ENCODE measurements at regions not wholly inside any gene's neighbourhood (a gene's known extent, or its start where the extent isn't known, plus 50 kb on each side); places are given as distances from the start of the nearest gene placed in this dataset.
"Not testable (repeated sequence)": the region's sequence is repeated elsewhere in the genome, so short reads cannot be mapped to it uniquely, and the experiment has no call there.

DNA sequence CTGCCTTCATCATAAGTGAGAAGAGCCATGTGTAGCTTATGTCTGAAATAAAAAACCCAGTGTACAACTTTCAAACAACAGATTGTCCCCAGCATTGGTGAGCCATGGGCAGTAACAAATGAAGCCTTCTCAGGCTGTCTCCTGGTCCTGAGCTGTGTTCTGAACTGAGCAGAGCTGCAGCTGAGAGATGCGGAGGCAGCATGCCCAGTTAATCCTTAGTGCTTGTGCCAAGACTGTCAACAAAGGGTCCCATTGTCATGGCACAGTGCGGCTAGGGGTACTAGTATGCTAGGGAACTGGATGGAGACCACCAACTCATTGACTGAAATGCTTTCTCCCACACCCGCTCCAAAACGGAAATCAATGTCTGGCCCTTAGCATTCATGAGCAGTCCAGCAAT, 154.3 kb downstream of the RMST start:
- no peak overlapping the region for H3K4me3 Mint-ChIP-seq
- H3K4me1 Mint-ChIP-seq, result no peaks in the 10 kb centered on the region
- H3K27ac Mint-ChIP-seq, result no peak overlapping the region
- no peaks in the 10 kb centered on the region for H3K27me3 Mint-ChIP-seq
- H3K36me3 Mint-ChIP-seq, result no peaks in the 10 kb centered on the region
- peaks cover 23% of the 10 kb centered on the region for H3K9me3 Mint-ChIP-seq

DNA sequence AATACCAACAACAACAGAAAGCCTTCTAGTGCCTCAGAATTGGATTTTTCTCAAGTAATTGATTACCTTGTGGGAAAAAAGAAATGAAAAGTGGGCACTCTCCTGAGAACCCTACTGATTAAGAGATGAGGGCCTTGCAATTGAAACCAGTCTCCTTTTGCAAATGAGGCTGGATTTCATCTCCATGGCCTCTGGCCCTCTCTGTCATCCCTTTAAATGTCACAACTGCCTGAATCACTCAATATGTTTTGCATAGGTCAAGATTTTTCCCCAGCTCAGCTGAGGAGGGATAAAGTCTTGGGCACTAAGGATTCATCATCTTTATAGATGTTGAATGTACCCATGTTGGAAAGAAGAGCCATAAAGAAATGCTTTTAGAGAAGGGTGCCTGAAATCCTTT, 166.4 kb downstream of the RMST start:
- H3K36me3 Mint-ChIP-seq, result no peaks in the 10 kb centered on the region

DNA sequence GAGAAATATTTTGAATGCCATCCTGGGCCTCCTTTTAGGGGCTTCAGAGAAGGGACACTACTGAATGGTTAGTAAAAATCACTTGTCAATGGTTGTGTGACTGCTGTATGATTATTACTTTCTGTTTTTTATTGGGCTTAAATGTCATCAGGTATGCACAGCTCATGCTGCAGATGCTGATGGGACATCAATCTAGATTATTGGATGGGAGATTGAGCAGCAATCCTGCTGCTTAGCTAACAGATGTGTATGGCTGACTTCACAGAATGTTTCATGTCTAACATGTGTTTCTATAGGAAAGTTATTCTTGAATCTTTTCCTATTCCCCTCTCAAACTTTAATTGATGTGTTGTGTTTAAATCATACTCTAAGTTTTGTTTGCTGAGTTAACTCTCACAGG, 166.8 kb downstream of the RMST start:
- Mint-ChIP-seq H3K4me1 (no peaks in the 10 kb centered on the region), H3K9me3 (no peaks in the 10 kb centered on the region), H3K27ac (no peak overlapping the region)

More for the DNA sequence above, 166.4 kb downstream of the RMST start:
- H3K9me3 Mint-ChIP-seq, result no peaks in the 10 kb centered on the region
- no peaks in the 10 kb centered on the region for H3K27me3 Mint-ChIP-seq
- H3K4me1 Mint-ChIP-seq, result no peaks in the 10 kb centered on the region
- H3K4me3 Mint-ChIP-seq, result no peak overlapping the region
- H3K27ac Mint-ChIP-seq, result no peak overlapping the region

DNA sequence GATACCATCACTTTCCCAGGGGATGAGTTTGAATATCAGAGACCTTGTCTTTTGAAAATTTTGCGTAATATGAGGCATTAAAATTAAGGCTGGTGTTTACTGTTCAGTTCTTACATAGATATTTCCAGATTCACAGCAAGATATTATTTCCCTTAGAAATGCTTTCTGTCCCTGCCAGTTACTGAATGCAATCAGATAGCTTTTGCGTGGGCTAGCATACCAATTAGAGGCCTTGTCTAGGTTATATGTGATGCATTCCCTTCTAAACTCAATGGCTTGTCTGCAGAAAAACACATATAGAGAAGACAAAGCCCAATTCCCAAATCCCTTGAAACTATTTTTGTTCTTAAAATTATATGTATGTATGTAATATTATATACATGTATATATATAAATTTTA, 167.8 kb downstream of the RMST start:
- Mint-ChIP-seq H3K4me3 (no peak overlapping the region), H3K4me1 (no peaks in the 10 kb centered on the region), H3K27me3 (no peaks in the 10 kb centered on the region), H3K36me3 (no peaks in the 10 kb centered on the region), H3K27ac (no peak overlapping the region), H3K9me3 (no peaks in the 10 kb centered on the region)

More for the DNA sequence above, 166.8 kb downstream of the RMST start:
- Mint-ChIP-seq H3K27me3 (no peaks in the 10 kb centered on the region), H3K36me3 (no peaks in the 10 kb centered on the region), H3K4me3 (no peak overlapping the region)

DNA sequence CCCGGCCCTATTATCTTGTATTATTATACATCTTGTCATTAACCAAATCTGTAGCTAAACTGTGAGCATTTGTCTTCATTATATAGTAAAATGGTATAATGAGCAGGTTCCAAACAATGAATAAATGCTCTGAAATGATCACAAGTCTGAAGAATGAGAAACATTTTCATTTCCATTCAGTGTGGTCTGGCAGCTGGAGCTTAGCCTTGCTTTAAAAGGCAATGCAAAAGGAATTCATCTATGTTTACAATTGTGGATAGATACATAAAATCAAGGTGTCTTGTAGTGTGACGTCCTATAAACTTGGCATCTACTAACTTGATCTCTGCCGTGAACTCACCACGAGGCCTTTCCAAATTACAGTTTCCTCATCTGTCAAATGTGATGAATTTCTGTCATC, 168.3 kb downstream of the RMST start:
- Mint-ChIP-seq H3K9me3 (no peaks in the 10 kb centered on the region), H3K4me3 (no peak overlapping the region), H3K27ac (no peak overlapping the region), H3K27me3 (no peaks in the 10 kb centered on the region), H3K4me1 (no peaks in the 10 kb centered on the region), H3K36me3 (no peaks in the 10 kb centered on the region)

DNA sequence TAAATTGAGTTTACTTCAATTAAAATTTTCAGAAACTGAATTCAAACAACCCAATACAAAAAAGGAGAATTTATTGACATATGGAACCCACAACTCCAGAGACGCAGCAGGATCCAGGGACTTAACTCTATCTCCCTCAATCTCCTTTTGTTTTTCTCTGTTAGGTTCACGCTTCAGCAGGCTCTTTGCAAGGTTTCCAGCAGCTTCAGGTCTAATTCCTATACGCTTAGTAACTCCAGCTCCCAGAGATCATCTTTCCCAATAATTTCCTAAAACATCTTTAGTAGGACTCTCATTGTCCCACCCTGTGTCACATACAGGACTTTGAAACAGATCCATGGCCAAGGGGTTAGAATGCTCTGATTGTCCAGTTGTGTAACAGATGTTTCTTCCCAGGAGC, 175.2 kb downstream of the RMST start:
- Mint-ChIP-seq H3K36me3 (no peaks in the 10 kb centered on the region), H3K4me1 (no peaks in the 10 kb centered on the region), H3K27ac (no peak overlapping the region), H3K9me3 (peaks cover 6% of the 10 kb centered on the region), H3K4me3 (no peak overlapping the region), H3K27me3 (no peaks in the 10 kb centered on the region)

DNA sequence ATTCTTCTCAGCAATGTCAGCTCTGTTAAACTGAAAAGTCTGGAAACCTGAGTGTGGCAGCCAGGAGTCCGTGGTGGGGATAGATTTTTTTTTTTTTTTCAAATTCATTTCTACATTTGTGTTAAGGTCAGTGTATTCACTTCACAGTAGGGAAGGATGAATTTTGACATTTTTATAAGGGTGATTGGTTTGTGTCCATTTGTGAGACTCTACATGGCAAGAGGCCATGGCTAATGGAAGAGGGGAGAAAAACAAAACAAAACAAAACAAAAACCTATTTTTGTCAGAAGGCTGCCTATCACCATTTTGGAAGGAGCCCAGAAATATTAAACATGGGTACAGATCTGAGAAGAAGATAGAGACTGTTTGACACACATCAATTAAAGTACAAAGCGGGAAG, 176.1 kb downstream of the RMST start:
- H3K4me3 Mint-ChIP-seq, result no peak overlapping the region
- H3K4me1 Mint-ChIP-seq, result no peaks in the 10 kb centered on the region
- no peak overlapping the region for H3K27ac Mint-ChIP-seq
- H3K36me3 Mint-ChIP-seq, result no peaks in the 10 kb centered on the region
- no peaks in the 10 kb centered on the region for H3K27me3 Mint-ChIP-seq
- peaks cover 6% of the 10 kb centered on the region for H3K9me3 Mint-ChIP-seq

DNA sequence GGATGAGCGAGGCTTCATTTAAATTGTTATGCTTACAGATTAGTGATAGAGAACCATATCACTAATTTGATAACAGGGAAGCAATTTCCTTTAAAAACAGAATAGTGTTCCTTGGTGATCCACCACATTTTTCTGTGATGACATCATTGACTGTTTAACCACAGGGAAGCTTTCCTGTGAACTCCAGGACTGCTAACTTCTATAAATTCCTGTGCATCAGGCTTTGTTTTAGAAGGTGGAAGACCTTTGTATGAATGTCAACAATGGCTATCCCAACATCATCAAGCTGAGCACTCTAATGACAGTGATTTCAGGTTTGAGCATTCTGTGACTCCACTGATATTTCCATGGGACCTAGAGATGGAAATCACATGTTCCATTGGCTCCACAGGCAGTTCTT, 177.1 kb downstream of the RMST start:
- Mint-ChIP-seq H3K4me3 (no peak overlapping the region), H3K4me1 (no peaks in the 10 kb centered on the region), H3K27me3 (no peaks in the 10 kb centered on the region), H3K27ac (no peak overlapping the region), H3K9me3 (peaks cover 6% of the 10 kb centered on the region), H3K36me3 (no peaks in the 10 kb centered on the region)

DNA sequence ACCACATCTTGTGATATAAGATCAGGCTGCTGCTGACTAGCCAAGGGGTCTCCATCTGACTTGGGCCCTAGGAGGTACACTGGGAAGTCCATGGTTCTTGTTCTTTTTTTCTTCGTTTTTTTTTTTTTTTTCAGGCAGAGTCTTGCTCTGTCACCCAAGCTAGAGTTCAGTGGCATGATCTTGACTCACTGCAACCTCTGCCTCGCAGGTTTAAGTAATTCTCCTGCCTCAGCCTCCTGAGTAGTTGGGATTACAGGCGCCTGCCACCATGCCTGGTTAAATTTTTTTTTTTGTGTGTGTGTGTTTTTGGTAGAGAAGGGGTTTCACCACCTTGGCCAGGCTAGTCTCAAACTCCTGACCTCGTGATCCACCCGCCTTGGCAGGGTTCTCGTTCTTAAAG, 178.2 kb downstream of the RMST start:
- Mint-ChIP-seq H3K9me3 (peaks cover 6% of the 10 kb centered on the region), H3K27ac (no peak overlapping the region), H3K4me1 (no peaks in the 10 kb centered on the region), H3K4me3 (no peak overlapping the region), H3K27me3 (no peaks in the 10 kb centered on the region), H3K36me3 (no peaks in the 10 kb centered on the region)

DNA sequence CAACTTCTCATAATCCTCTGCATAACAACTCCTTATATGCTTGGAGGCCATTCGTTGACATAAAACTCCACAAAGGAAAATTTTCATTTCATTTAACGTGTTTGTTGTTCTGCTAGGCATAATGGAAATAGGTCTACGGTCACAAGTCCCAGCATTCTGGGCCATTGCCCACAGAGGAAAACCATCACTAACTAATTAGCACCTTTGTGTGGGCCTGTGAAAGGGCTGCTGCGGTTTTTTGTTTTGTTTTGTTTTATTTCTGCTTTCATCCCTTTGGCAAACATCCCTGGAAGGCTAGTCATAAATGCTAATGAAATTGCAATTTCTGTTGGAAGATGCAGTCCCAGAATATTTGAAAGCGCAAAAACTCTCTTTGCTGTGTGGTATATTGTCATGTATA, 180.3 kb downstream of the RMST start:
- H3K4me1 Mint-ChIP-seq, result no peaks in the 10 kb centered on the region
- H3K4me3 Mint-ChIP-seq, result no peak overlapping the region
- no peak overlapping the region for H3K27ac Mint-ChIP-seq
- H3K36me3 Mint-ChIP-seq, result no peaks in the 10 kb centered on the region
- peaks cover 6% of the 10 kb centered on the region for H3K9me3 Mint-ChIP-seq
- no peaks in the 10 kb centered on the region for H3K27me3 Mint-ChIP-seq

DNA sequence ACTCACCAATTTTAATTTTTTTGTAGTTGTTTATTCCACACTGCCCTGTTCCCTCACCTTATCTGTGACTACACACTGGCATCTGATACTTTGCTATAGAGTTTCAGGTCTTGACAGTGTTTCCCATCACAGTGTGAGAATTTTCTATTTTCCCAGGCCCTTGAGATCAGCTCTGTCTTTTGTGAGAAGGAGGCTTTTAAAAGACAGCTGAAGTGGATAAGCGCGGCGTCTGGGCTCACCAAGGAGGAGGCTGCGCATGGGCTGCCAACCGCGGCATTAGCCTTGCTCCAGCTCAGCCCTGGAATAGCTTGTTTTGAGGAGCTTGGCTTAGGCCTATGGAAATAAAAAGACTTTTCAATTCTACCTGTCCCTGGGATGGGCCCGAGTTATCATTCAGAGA, 181.3 kb downstream of the RMST start:
- Mint-ChIP-seq H3K9me3 (peaks cover 6% of the 10 kb centered on the region), H3K36me3 (no peaks in the 10 kb centered on the region), H3K4me3 (no peak overlapping the region), H3K27ac (no peak overlapping the region), H3K27me3 (no peaks in the 10 kb centered on the region), H3K4me1 (no peaks in the 10 kb centered on the region)

DNA sequence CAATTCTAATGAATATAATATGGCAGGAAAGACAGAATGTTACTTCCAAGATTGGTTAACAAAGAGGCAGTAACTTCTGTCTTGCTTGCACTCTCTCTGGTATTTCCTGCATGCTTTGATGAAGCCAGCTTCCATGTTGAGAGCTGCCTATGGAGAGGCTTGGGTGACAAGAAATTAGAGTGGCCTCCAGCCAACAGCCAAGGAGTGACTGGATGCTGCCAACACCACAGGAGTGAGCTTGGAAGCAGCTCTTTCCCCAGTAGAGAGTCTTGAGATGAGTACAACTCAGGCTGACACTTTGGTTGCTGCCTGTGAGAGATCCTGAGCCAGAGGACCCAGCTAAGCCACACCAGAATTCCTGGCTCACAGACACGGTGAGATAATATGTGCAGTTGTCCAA, 183.1 kb downstream of the RMST start:
- H3K27me3 Mint-ChIP-seq, result no peaks in the 10 kb centered on the region
- H3K9me3 Mint-ChIP-seq, result peaks cover 6% of the 10 kb centered on the region
- no peak overlapping the region for H3K4me3 Mint-ChIP-seq
- H3K27ac Mint-ChIP-seq, result no peak overlapping the region
- H3K36me3 Mint-ChIP-seq, result no peaks in the 10 kb centered on the region
- no peaks in the 10 kb centered on the region for H3K4me1 Mint-ChIP-seq

DNA sequence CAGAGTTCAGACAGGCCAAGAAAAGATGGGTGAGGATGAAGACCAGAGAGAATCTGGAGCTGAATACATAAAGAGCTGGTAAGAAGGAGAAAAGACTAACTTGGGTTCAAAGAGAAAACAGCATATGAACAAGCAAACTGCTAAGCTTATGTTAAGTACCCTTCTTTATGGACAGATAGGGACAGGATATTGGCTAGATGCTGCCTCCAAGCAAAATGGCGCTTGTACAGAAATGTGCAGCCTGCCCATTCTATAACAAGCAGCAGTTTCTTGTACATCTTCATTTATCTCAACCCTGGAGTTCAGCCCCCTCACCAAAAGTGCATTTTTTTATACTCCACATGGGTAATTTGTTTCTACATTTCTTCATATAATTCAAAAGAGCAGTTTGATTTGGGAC, 184.5 kb downstream of the RMST start:
- Mint-ChIP-seq H3K27ac (no peak overlapping the region), H3K4me1 (no peaks in the 10 kb centered on the region), H3K4me3 (no peak overlapping the region), H3K9me3 (peaks cover under 1% of the 10 kb centered on the region), H3K27me3 (no peaks in the 10 kb centered on the region), H3K36me3 (no peaks in the 10 kb centered on the region)

DNA sequence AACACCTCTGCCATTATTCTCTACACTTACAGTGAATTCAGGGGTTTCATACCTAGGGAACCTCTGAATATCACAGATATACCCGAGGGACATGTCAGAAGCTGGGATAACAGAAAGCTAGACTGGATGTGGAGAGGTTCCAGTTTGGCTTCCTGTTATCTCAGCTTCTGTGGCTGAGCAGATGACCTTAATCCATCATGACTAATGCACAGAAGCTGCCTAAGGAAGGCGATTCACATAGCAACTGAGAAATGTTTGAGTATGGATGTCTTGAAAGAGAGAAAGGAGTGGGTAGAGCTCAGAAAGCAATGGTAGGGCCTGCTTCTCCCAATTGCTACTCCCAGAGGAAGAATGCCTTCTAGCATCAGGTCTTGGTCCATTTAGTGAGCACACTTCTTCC, 187.6 kb downstream of the RMST start:
- H3K4me1 Mint-ChIP-seq, result no peaks in the 10 kb centered on the region
- H3K9me3 Mint-ChIP-seq, result no peaks in the 10 kb centered on the region
- H3K27me3 Mint-ChIP-seq, result no peaks in the 10 kb centered on the region
- no peak overlapping the region for H3K27ac Mint-ChIP-seq
- H3K4me3 Mint-ChIP-seq, result no peak overlapping the region
- no peaks in the 10 kb centered on the region for H3K36me3 Mint-ChIP-seq

DNA sequence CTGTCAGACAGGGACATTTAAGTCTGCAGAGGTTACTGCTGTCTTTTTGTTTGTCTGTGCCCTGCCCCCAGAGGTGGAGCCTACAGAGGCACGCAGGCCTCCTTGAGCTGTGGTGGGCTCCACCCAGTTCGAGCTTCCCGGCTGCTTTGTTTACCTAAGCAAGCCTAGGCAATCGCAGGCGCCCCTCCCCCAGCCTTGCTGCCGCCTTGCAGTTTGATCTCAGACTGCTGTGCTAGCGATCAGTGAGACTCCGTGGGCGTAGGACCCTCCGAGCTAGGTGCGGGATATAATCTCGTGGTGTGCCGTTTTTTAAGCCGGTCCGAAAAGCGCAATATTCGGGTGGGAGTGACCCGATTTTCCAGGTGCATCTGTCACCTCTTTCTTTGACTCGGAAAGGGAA, 193.9 kb downstream of the RMST start:
- not testable (repeated sequence) for H3K36me3 Mint-ChIP-seq, H3K9me3 Mint-ChIP-seq, H3K27me3 Mint-ChIP-seq, H3K4me1 Mint-ChIP-seq, H3K27ac Mint-ChIP-seq, H3K4me3 Mint-ChIP-seq

DNA sequence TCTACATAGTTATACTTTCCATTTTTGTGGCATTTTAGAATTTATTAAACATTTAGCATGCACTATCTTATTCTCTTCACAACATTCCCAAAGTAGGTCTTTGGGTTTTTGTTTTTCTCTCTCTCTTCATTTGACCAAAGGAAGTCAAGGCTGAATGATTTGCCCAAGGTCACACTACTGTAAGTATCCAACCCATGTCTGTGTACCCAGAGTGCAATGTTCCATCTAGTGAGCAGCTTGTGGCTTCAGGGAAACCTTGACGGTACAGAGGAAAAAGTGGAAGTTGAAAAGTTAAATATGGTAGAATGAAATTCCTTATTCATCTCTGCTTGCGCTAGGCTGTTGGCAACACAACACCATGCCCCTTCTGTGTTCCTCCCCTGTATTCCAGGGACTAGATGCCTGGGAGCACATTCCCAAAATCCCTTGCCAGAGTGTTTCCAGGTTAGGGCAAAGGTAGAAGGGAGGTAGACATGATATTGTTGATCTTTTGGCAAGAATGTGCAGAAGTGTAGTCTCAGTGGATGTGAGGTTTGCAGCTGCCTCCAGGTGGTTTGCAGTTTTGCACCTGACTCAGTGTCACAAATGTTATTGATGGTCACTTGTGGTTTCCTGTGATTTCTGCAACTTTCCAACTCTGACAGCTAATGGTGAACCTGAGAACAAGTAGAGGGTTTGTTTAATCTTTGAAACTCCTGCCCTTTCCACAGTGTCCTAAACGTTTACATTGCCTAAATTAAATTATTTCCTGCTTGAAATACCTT, 196.7 kb downstream of the RMST start:
- Mint-ChIP-seq H3K9me3 (peaks cover 7% of the 10 kb centered on the region), H3K4me3 (no peak overlapping the region), H3K4me1 (no peaks in the 10 kb centered on the region), H3K27me3 (no peaks in the 10 kb centered on the region), H3K36me3 (no peaks in the 10 kb centered on the region), H3K27ac (no peak overlapping the region)

DNA sequence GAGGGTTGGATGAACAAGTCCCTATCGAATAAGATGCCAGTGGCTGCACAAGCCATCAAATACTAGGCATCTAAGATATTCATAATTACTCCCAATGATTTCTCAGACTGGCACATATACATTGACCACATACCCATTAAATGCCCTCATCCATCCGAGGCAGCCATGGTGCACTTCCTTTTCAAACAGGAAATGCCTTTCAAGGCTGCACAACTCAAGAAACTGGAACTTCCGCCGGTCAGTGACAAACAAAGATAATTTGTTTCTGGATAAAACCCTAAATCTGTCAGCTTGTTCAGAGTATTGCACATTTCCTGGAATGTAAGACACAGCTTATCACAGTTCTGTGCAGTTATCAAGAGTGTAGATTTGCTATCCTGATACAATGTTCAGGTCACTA, 203.7 kb downstream of the RMST start:
- no peaks in the 10 kb centered on the region for H3K4me1 Mint-ChIP-seq

More for the DNA sequence above, 203.7 kb downstream of the RMST start:
- no peak overlapping the region for H3K4me3 Mint-ChIP-seq
- no peak overlapping the region for H3K27ac Mint-ChIP-seq
- H3K27me3 Mint-ChIP-seq, result peaks cover 1% of the 10 kb centered on the region
- H3K36me3 Mint-ChIP-seq, result no peaks in the 10 kb centered on the region
- H3K9me3 Mint-ChIP-seq, result peaks cover 7% of the 10 kb centered on the region

Measured in activated naive CD4-positive, alpha-beta T cell treated with anti-CD3 and anti-CD28 coated beads, Interleukin-2, amount 50 U/mL, for 24 hours (primary cell).